NOMO-1 (cell line): ENCODE measurements at regions not wholly inside any gene's neighbourhood (a gene's known extent, or its start where the extent isn't known, plus 50 kb on each side); places are given as distances from the start of the nearest gene placed in this dataset.

Experiments used
- DNase-seq, 2 experiments: peaks; one replicate each; lab custom pipeline; 2025; ENCODE audit not compliant: unreplicated experiment in 2 of 2; lab: John Stamatoyannopoulos, UW

DNA sequence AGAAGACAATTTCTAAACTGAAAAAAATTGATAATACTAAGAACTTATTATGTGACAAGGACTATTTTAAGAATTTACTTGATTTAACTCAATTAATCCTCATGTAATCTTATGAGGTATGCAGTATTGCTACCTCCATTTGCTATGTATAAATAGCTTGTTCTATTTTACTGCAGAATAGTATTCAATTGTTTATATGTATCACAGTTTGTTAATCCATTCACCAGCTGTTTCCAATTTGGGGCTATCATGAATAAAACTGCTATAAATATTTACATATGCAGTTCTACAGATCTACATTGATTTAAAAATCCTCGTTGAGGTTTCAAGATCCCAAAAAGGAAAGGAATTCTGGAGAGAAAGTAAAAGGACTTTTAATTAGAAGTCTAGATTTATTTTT is 54.8 kb upstream of the DOCK10 start:
- DNase-seq: no peak
